Breast epithelium (tissue), 4 donors: ENCODE measurements at regions not wholly inside any gene's neighbourhood (a gene's known extent, or its start where the extent isn't known, plus 50 kb on each side); places are given as distances from the start of the nearest gene placed in this dataset.

Experiments
- DNase-seq, 2 donors: peaks; one replicate each; pipeline ENCODE4 v3.0.0-alpha.2; 2019; ENCODE audit warnings: low spot score in 2 of 2
- H3K27ac ChIP-seq, 2 donors: fragments of 200-600 bp; sonication (generic) in 1 of 2; one replicate each; pipeline ENCODE4 v1.5.1; 2016 to 2019; ENCODE audit warnings: mild to moderate bottlenecking in 1 of 2
- H3K27me3 ChIP-seq, 2 donors: fragments of 200-600 bp; sonication (generic) in 1 of 2; one replicate each; pipeline versions ENCODE4 v1.5.1 to v1.6.0; 2017 to 2019; ENCODE audit warnings: control low read depth in 1 of 2, mild to moderate bottlenecking in 1 of 2
- H3K36me3 ChIP-seq: fragments of 200-600 bp; one replicate; pipeline ENCODE4 v1.5.1; 2019
- H3K4me1 ChIP-seq, 2 donors: fragments of 200-600 bp; sonication (generic); one replicate each; pipeline ENCODE4 v1.5.1; 2016 to 2019; ENCODE audit warnings: control low read depth in 1 of 2
- H3K4me3 ChIP-seq, 3 donors: fragments of 200-600 bp; sonication (generic); 1 replicate in 2 of 3; 2 replicates in 1 of 3; pipeline ENCODE4 v1.5.1; 2016 to 2019; ENCODE audit warnings: mild to moderate bottlenecking in 3 of 3, moderate library complexity in 2 of 3
- H3K9me3 ChIP-seq, 2 donors: fragments of 200-600 bp; sonication (generic) in 1 of 2; one replicate each; pipeline ENCODE4 v1.5.1; 2016 to 2019; ENCODE audit warnings: control low read depth in 1 of 2
- POLR2A ChIP-seq: fragments of 450-650 bp; IDR thresholded peaks from one replicate; pipeline ENCODE4 v1.6.1; 2016; ENCODE audit warnings: antibody characterized with exemption, mild to moderate bottlenecking, moderate library complexity
- POLR2AphosphoS5 ChIP-seq, 3 donors: sonication (generic); formaldehyde crosslinking; IDR thresholded peaks; one replicate each; pipeline ENCODE4 v1.6.1; 2017; ENCODE audit warnings: antibody characterized with exemption in 3 of 3
- intact Hi-C: fragments of 100-400 bp; cut with DNase I; formaldehyde crosslinking; loops from one replicate; pipeline ENCODE4 v1.15.1; 2023; ENCODE audit warnings: low total_unique reads
- TF ChIP-seq, protein P1 (sequence below), 3 donors: fragments of 450-650 bp; IDR thresholded peaks; one replicate each; pipeline ENCODE4 v1.5.1; 2016 to 2017; ENCODE audit warnings: antibody characterized with exemption in 3 of 3, mild to moderate bottlenecking in 3 of 3, moderate library complexity in 3 of 3

DNA sequence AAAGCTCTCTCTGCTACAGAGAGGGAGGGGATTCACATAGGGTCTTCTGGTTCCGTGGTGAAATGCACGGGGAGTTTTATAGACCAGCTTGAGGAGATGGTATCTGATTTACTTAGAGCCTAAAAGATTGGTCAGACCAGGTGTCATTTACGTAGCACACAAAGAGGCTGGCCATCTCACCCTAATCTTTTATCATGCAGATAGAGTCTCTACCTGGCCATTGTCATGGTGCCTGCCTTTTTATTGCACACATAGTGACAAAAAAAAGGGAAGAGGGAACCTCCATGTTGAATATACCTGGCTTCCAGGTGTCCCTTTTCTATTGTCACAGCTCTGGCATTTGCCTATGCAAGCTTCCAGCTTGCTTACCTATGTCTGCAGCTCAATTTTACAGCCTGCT is 1456.1 kb downstream of the GATA3 start:
- no peaks in the 10 kb centered on the region for H3K4me1 ChIP-seq
- no peak for DNase-seq
- H3K27me3 ChIP-seq, result no peaks in the 10 kb centered on the region
- no peak overlapping the region for H3K4me3 ChIP-seq
- intact Hi-C loops, result no loop called here
- H3K9me3 ChIP-seq, result no peaks in the 10 kb centered on the region
- H3K27ac ChIP-seq, result no peak overlapping the region
- TF ChIP-seq, protein P1, sequence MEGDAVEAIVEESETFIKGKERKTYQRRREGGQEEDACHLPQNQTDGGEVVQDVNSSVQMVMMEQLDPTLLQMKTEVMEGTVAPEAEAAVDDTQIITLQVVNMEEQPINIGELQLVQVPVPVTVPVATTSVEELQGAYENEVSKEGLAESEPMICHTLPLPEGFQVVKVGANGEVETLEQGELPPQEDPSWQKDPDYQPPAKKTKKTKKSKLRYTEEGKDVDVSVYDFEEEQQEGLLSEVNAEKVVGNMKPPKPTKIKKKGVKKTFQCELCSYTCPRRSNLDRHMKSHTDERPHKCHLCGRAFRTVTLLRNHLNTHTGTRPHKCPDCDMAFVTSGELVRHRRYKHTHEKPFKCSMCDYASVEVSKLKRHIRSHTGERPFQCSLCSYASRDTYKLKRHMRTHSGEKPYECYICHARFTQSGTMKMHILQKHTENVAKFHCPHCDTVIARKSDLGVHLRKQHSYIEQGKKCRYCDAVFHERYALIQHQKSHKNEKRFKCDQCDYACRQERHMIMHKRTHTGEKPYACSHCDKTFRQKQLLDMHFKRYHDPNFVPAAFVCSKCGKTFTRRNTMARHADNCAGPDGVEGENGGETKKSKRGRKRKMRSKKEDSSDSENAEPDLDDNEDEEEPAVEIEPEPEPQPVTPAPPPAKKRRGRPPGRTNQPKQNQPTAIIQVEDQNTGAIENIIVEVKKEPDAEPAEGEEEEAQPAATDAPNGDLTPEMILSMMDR (IDR thresholded peaks at IDR 0.05), result no peak
- TF ChIP-seq POLR2AphosphoS5 (IDR thresholded peaks at IDR 0.05), result no peak
- no peak for TF ChIP-seq POLR2A
- no peaks in the 10 kb centered on the region for H3K36me3 ChIP-seq

GRCh38 chr10:9515922-9516321 is 1461.4 kb downstream of the GATA3 start:
- TF ChIP-seq POLR2A (no peak), POLR2AphosphoS5 (IDR thresholded peaks at IDR 0.05) (no peak)
- TF ChIP-seq, protein P1 (IDR thresholded peaks at IDR 0.05), result no peak
- Histone ChIP-seq H3K36me3 (no peaks in the 10 kb centered on the region), H3K27me3 (no peaks in the 10 kb centered on the region), H3K27ac (no peak overlapping the region), H3K4me1 (no peaks in the 10 kb centered on the region), H3K9me3 (no peaks in the 10 kb centered on the region), H3K4me3 (no peak overlapping the region)
- intact Hi-C loops, result no loop called here
- no peak for DNase-seq

DNA sequence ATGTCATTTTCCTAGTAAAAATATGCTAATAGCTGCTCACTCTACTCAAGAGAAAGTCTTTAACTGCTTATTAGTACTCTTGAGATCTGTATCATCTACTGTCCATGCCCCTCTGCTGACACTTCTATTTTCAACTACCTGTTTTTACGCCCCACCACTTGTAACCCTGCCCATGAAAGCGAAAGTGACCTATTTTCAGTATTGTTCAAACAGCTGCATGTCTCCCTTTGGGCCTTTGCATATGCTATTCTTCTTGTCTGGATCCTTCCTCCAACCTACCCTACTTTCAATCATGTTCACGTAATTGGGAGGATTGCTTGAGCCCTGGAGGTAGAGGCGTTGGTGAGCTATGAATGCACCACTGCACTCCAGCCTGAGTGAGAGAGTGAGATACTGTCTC is 1481.3 kb downstream of the GATA3 start:
- Histone ChIP-seq H3K4me3 (no peak overlapping the region), H3K4me1 (no peaks in the 10 kb centered on the region), H3K27me3 (no peaks in the 10 kb centered on the region), H3K9me3 (no peaks in the 10 kb centered on the region), H3K36me3 (no peaks in the 10 kb centered on the region), H3K27ac (no peak overlapping the region)
- intact Hi-C loops, result no loop called here
- DNase-seq, result no peak
- TF ChIP-seq POLR2AphosphoS5 (IDR thresholded peaks at IDR 0.05), result no peak
- TF ChIP-seq, protein P1 (IDR thresholded peaks at IDR 0.05), result no peak
- TF ChIP-seq POLR2A, result no peak

- TF ChIP-seq POLR2AphosphoS5 (IDR thresholded peaks at IDR 0.05) (no peak), POLR2A (no peak)
- TF ChIP-seq, protein P1 (IDR thresholded peaks at IDR 0.05), result no peak
- no peaks in the 10 kb centered on the region for H3K4me1 ChIP-seq
- intact Hi-C loops, result no loop called here
- no peak overlapping the region for H3K4me3 ChIP-seq
- H3K27me3 ChIP-seq, result no peaks in the 10 kb centered on the region
- no peaks in the 10 kb centered on the region for H3K36me3 ChIP-seq
- no peak for DNase-seq
- H3K9me3 ChIP-seq, result no peaks in the 10 kb centered on the region
- no peak overlapping the region for H3K27ac ChIP-seq
Observed at GRCh38 chr10:9545073-9545472, 1472.6 kb upstream of the CELF2 start.

DNA sequence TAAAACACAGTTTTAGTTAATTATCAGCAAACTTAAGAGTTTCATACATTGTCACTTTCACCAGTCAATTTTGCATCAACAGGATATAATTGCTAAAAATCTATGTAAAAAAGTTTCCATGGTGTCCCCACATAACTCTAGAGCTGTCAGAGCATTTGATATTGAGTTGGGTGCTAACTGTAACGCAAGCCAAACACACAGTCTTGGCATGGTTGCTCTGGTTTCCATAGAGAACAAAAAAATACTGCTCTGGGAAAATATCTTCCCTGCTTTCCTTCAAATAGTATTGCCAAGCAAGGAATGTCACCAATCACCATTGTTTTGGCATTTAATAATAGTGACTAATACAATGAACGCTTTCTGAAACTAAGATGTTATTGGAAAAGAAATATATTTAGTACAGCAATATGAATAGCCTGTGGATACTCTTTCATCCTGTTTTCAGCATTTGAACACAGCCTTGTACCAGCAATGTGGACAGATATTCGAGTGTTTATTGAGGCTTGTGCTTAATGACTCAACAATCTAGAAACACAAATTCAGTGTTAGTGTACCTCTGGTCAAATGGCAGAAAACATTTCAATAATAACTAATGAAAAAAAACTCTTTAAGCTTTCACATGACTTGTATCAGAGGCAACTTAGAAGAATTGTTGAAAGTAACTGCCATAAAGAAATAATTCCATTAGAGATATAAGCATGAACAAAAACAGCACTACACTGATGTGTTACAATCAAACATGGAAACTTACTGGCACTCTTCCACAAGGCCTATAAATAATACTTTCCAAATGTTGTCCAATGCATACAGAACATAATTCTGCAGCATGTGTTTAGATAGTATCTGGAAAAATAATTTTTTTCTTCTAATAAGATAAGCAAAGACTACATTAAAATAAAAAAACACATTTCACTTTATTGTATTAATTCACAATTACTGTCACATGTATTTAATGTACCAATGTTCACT is 1469.5 kb upstream of the CELF2 start:
- Histone ChIP-seq H3K4me1 (no peaks in the 10 kb centered on the region), H3K9me3 (peaks cover 0 to 6% of the 10 kb centered on the region in 2 donors), H3K36me3 (no peaks in the 10 kb centered on the region), H3K27ac (no peak overlapping the region), H3K4me3 (no peak overlapping the region), H3K27me3 (no peaks in the 10 kb centered on the region)
- DNase-seq, result no peak
- intact Hi-C loops, result no loop called here
- TF ChIP-seq, protein P1 (IDR thresholded peaks at IDR 0.05), result no peak
- TF ChIP-seq POLR2A, result no peak
- no peak for TF ChIP-seq POLR2AphosphoS5 (IDR thresholded peaks at IDR 0.05)
